IMR-90 (cell line): ENCODE measurements at regions not wholly inside any gene's neighbourhood (a gene's known extent, or its start where the extent isn't known, plus 50 kb on each side); places are given as distances from the start of the nearest gene placed in this dataset.

Experiments
- ATAC-seq: fragments of 200-7000 bp; cut with Tn5 transposase; 2 replicates; pipeline ENCODE4 v1.9.1; 2020; ENCODE audit warnings: low read depth, mild to moderate bottlenecking, moderate library complexity
- BruUV-seq: library from RNA; stranded (reverse); fragments of 400-500 nt; replicated peaks from 2 replicates; lab custom pipeline; 2021; lab: Mats Ljungman, UMichigan
- CTCF ChIA-PET: fragments of 300-600 bp; formaldehyde crosslinking; extraction: SDS; loops from one replicate; lab custom pipeline; 2021; ENCODE audit warnings: antibody characterized with exemption; lab: Yijun Ruan, JAX
- POLR2A ChIA-PET: fragments of 300-600 bp; sonication (Branson Sonifier 250); formaldehyde crosslinking; loops from one replicate; lab custom pipeline; 2022; ENCODE audit warnings: antibody characterized with exemption; ENCODE audit not compliant: unreplicated experiment; lab: Charles Lee
- DNase-seq: peaks from one replicate; pipeline ENCODE4 v3.0.0; 2013
- H2AFZ ChIP-seq: replicated peaks from 2 replicates; pipeline ENCODE3; 2013; ENCODE audit warnings: low read length, mild to moderate bottlenecking; ENCODE audit not compliant: poor library complexity
- H2AK5ac ChIP-seq: 2 replicates; pipeline ENCODE4 v1.6.1; 2013; ENCODE audit warnings: low read depth, low read length, inconsistent platforms
- H2AK9ac ChIP-seq: replicated peaks from 2 replicates; pipeline ENCODE3; 2013; ENCODE audit warnings: mild to moderate bottlenecking, low read depth, low read length, moderate library complexity; ENCODE audit not compliant: poor library complexity
- H2BK120ac ChIP-seq: 2 replicates; pipeline ENCODE4 v1.6.1; 2013; ENCODE audit warnings: low read depth, low read length, inconsistent platforms
- H2BK15ac ChIP-seq: 3 replicates; pipeline ENCODE4 v1.6.1; 2013; ENCODE audit warnings: low read depth, low read length, inconsistent platforms
- H2BK20ac ChIP-seq: 2 replicates; pipeline ENCODE4 v1.6.1; 2013; ENCODE audit warnings: low read depth, mild to moderate bottlenecking, inconsistent platforms, low read length, moderate library complexity
- H2BK5ac ChIP-seq: 2 replicates; pipeline ENCODE4 v1.6.1; 2013; ENCODE audit warnings: mild to moderate bottlenecking, low read depth, low read length, inconsistent platforms; ENCODE audit not compliant: poor library complexity, severe bottlenecking
- H3K14ac ChIP-seq: replicated peaks from 2 replicates; pipeline ENCODE4 v1.6.1; 2013; ENCODE audit warnings: low read depth, low read length, inconsistent platforms
- H3K18ac ChIP-seq: 2 replicates; pipeline ENCODE4 v1.6.1; 2013; ENCODE audit warnings: low read depth, low read length, control low read depth
- H3K23ac ChIP-seq: 2 replicates; pipeline ENCODE4 v1.6.1; 2013; ENCODE audit warnings: low read depth, low read length, inconsistent platforms
- H3K27ac ChIP-seq: 2 replicates; pipeline ENCODE4 v1.5.1; 2013; ENCODE audit warnings: mild to moderate bottlenecking, control low read depth, low read length; ENCODE audit not compliant: insufficient read depth
- H3K27me3 ChIP-seq: 2 replicates; pipeline ENCODE4 v1.6.1; 2013; ENCODE audit warnings: low read length; ENCODE audit not compliant: control insufficient read depth, insufficient read depth
- H3K36me3 ChIP-seq: 2 replicates; pipeline ENCODE4 v1.6.1; 2013; ENCODE audit warnings: low read length, mixed read lengths; ENCODE audit not compliant: control insufficient read depth, insufficient read depth
- H3K4ac ChIP-seq: 2 replicates; pipeline ENCODE4 v1.6.1; 2013; ENCODE audit warnings: low read depth, low read length, inconsistent platforms
- H3K4me1 ChIP-seq: 2 replicates; pipeline ENCODE4 v1.6.1; 2013; ENCODE audit warnings: low read length, mixed read lengths; ENCODE audit not compliant: control insufficient read depth, insufficient read depth
- H3K4me2 ChIP-seq: 2 replicates; pipeline ENCODE4 v1.6.1; 2013; ENCODE audit warnings: low read depth, mild to moderate bottlenecking, control low read depth, low read length, moderate library complexity
- H3K4me3 ChIP-seq: 2 replicates; pipeline ENCODE4 v1.5.1; 2013; ENCODE audit warnings: low read depth, mild to moderate bottlenecking, control low read depth, low read length, moderate library complexity; ENCODE audit not compliant: insufficient read depth
- H3K56ac ChIP-seq: 2 replicates; pipeline ENCODE4 v1.6.1; 2013; ENCODE audit warnings: low read length, inconsistent platforms; ENCODE audit not compliant: insufficient read depth; ENCODE audit errors: extremely low read depth
- H3K79me1 ChIP-seq, 2 experiments: 2 replicates each; pipeline ENCODE4 v1.6.1; 2013; ENCODE audit warnings: low read length in 2 of 2, inconsistent platforms in 1 of 2, low read depth in 1 of 2
- H3K9ac ChIP-seq: 2 replicates; pipeline ENCODE4 v1.6.1; 2013; ENCODE audit warnings: low read depth, low read length, control low read depth
- H3K9me1 ChIP-seq: 2 replicates; pipeline ENCODE4 v1.6.1; 2013; ENCODE audit warnings: low read length, inconsistent platforms; ENCODE audit not compliant: insufficient read depth
- H3K9me3 ChIP-seq: 2 replicates; pipeline ENCODE4 v1.6.1; 2013; ENCODE audit warnings: low read length; ENCODE audit not compliant: control insufficient read depth, insufficient read depth
- H4K20me1 ChIP-seq: 2 replicates; pipeline ENCODE4 v1.6.1; 2013; ENCODE audit warnings: low read length, inconsistent platforms; ENCODE audit not compliant: insufficient read depth
- H4K5ac ChIP-seq: 2 replicates; pipeline ENCODE4 v1.6.1; 2013; ENCODE audit warnings: mild to moderate bottlenecking, low read depth, low read length, control low read depth
- H4K8ac ChIP-seq, 2 experiments: 2 replicates each; pipeline ENCODE4 v1.6.1; 2013; ENCODE audit warnings: low read depth in 2 of 2, low read length in 2 of 2, control low read depth in 1 of 2, inconsistent platforms in 1 of 2
- H4K91ac ChIP-seq: 2 replicates; pipeline ENCODE4 v1.6.1; 2013; ENCODE audit warnings: low read depth, low read length, inconsistent platforms; ENCODE audit not compliant: insufficient read depth
- BHLHE40 ChIP-seq: fragments of 150-350 bp; IDR thresholded peaks from 2 replicates; pipeline ENCODE4 v1.6.1; 2016; ENCODE audit warnings: mild to moderate bottlenecking, low read depth, low read length
- CTCF ChIP-seq: conservative IDR thresholded peaks from 2 replicates; pipeline ENCODE4 v1.5.1; 2012; ENCODE audit warnings: mild to moderate bottlenecking, low read depth, low read length, improper control_type of control experiment
- ELK1 ChIP-seq: fragments of 150-350 bp; IDR thresholded peaks from 2 replicates; pipeline ENCODE4 v1.6.1; 2016; ENCODE audit warnings: low read depth, mild to moderate bottlenecking, low read length, moderate library complexity, borderline replicate concordance
- FOS ChIP-seq: fragments of 150-350 bp; IDR thresholded peaks from 2 replicates; pipeline ENCODE4 v1.6.1; 2016; ENCODE audit warnings: low read depth, low read length
- MAFK ChIP-seq: IDR thresholded peaks from 2 replicates; pipeline ENCODE4 v1.6.1; 2012; ENCODE audit warnings: low read depth, low read length, improper control_type of control experiment
- NFE2L2 ChIP-seq: fragments of 150-350 bp; IDR thresholded peaks from 2 replicates; pipeline ENCODE4 v1.6.1; 2016; ENCODE audit warnings: low read depth, mild to moderate bottlenecking, low read length
- RCOR1 ChIP-seq: IDR thresholded peaks from 2 replicates; pipeline ENCODE4 v1.6.1; 2012; ENCODE audit warnings: mild to moderate bottlenecking, low read length, improper control_type of control experiment; ENCODE audit not compliant: insufficient replicate concordance
- USF2 ChIP-seq: fragments of 150-350 bp; IDR thresholded peaks from 2 replicates; pipeline ENCODE4 v1.6.1; 2017; ENCODE audit warnings: mild to moderate bottlenecking, antibody characterized with exemption, low read length, low read depth
- WGBS, 2 experiments: methylation state at CpG; one replicate each; pipeline versions ENCODE4 v1.1.5 to v1.1.7; 2013; ENCODE audit warnings: missing lambda C conversion rate in 2 of 2; ENCODE audit not compliant: insufficient read length in 1 of 2; ENCODE audit errors: extremely low coverage in 2 of 2; 5-methylcytosine and 5-hydroxymethylcytosine counted together
- dilution Hi-C: fragments of 300-500 bp; cut with HindIII; formaldehyde crosslinking; loops from one replicate; pipeline ENCODE4 v1.14.3; 2018; ENCODE audit warnings: low sequenced_read_pairs; ENCODE audit not compliant: unreplicated experiment
- in situ Hi-C: fragments of 300-500 bp; cut with MboI; formaldehyde crosslinking; loops from 3 replicates; pipeline ENCODE4 v1.14.3; 2019; ENCODE audit warnings: low sequenced_read_pairs, inconsistent platforms, mixed read lengths
- intact Hi-C: fragments of 100-400 bp; cut with micrococcal nuclease; formaldehyde crosslinking; loops from 2 replicates; pipeline ENCODE4 v1.10.0; 2022

GRCh38 chr13:107025991-107026390, 458.1 kb upstream of the ARGLU1 start:
- no peak overlapping the region for H3K27ac ChIP-seq
- H3K4me1 ChIP-seq = no peaks in the 10 kb centered on the region
- no peak overlapping the region for H3K4me2 ChIP-seq
- no peaks in the 10 kb centered on the region for H3K27me3 ChIP-seq
- H3K23ac ChIP-seq = no peak overlapping the region
- 20% methylated on average over 1 of the region's 1 CpG; no CpG with 5 or more reads in 1 of the 2 experiments for WGBS, 2 experiments
- no peaks in the 10 kb centered on the region for H3K79me1 ChIP-seq
- BruUV-seq = no TSS peak
- H3K9ac ChIP-seq = no peak overlapping the region
- no peak overlapping the region for H3K18ac ChIP-seq
- H3K9me1 ChIP-seq = no peaks in the 10 kb centered on the region
- POLR2A ChIA-PET = no interaction called here
- H4K20me1 ChIP-seq = no peaks in the 10 kb centered on the region
- no peak overlapping the region for H2BK20ac ChIP-seq
- H3K9me3 ChIP-seq = no peaks in the 10 kb centered on the region
- H2BK15ac ChIP-seq = no peak overlapping the region
- H2BK120ac ChIP-seq = no peak overlapping the region
- H3K4ac ChIP-seq = no peak overlapping the region
- H3K14ac ChIP-seq = no peak overlapping the region
- no peak overlapping the region for H2BK5ac ChIP-seq
- no peak overlapping the region for H2AK5ac ChIP-seq
- no peak overlapping the region for H4K8ac ChIP-seq
- DNase-seq = peak; percentile 71
- intact Hi-C loops (no loop called here), in situ Hi-C loops (no loop called here), dilution Hi-C loops (no loop called here)
- H4K91ac ChIP-seq = no peak overlapping the region
- TF ChIP-seq NFE2L2 (no peak), USF2 (no peak), BHLHE40 (no peak), CTCF (no peak), FOS (no peak), MAFK (no peak), ELK1 (no peak), RCOR1 (no peak)
- peak; percentile 64 for ATAC-seq
- H2AK9ac ChIP-seq = no peak overlapping the region
- no peak overlapping the region for H3K4me3 ChIP-seq
- H3K56ac ChIP-seq = no peak overlapping the region
- CTCF ChIA-PET = no interaction called here
- H2AFZ ChIP-seq = no peak overlapping the region
- no peak overlapping the region for H4K5ac ChIP-seq
- H3K36me3 ChIP-seq = no peaks in the 10 kb centered on the region
